ENCODE measurements at regions not wholly inside any gene's neighbourhood (a gene's known extent, or its start where the extent isn't known, plus 50 kb on each side); places are given as distances from the start of the nearest gene placed in this dataset.

- TF ChIP-seq CTCF (IDR thresholded peaks at IDR 0.05) (no peak), EP300 (IDR thresholded peaks at IDR 0.05) (no peak), POLR2A (IDR thresholded peaks at IDR 0.05) (no peak), POLR2AphosphoS5 (IDR thresholded peaks at IDR 0.05) (no peak)
These were observed 301.4 kb downstream of the SLITRK5 start for GRCh38 chr13:87972568-87972967.

Measured in gastroesophageal sphincter (tissue), 3 donors.